IPS DF 19.7 (cell line): ENCODE measurements at regions not wholly inside any gene's neighbourhood (a gene's known extent, or its start where the extent isn't known, plus 50 kb on each side); places are given as distances from the start of the nearest gene placed in this dataset.
"Not testable (repeated sequence)": the region's sequence is repeated elsewhere in the genome, so short reads cannot be mapped to it uniquely, and the experiment has no call there.

Source experiments
- DNase-seq: peaks from one replicate; pipeline ENCODE4 v3.0.0-alpha.2; 2013; ENCODE audit warnings: low read depth, low spot score

DNA sequence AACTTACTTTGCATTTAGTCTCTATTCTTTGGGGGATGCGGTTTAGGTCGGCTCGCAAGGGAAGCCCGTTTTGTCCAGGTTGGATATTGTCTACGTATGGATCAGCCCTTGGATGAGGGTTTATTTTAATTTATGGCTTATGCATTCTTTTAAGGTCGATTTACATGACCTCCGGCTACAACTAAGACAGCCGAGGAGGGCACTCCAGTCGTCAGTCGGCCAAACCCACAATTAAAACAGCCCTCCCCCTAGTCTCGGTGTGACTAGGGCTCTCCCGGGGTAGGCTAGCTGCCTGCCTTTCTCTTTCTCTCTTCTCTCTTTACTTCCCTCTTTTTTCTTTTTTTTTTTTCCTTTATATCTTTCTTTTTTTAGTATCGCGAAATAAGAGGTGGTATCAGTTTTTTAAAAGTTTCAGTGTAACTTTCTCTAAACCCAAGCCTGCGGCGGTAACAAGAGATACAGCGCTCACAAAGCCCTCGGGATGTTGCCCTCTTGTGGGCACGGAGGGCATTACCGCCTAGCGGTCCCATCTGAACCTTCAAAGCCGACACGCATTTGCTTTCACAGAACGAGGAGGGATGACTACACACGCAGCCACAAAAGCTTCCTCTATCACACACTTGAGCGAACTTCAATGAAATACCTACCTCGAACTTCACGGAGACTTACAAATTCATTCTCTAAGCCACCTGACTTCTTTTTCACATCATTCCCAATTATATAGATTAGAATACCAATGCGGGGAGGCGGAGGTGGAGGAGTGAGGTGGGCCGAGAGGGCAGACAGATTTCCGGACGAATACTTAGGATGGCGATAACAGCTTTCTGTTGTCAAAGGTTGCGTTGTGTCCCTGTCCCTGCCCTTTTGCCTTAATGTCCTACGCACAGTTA lies 132.3 kb upstream of the C11orf58 start:
- DNase-seq = no peak

DNA sequence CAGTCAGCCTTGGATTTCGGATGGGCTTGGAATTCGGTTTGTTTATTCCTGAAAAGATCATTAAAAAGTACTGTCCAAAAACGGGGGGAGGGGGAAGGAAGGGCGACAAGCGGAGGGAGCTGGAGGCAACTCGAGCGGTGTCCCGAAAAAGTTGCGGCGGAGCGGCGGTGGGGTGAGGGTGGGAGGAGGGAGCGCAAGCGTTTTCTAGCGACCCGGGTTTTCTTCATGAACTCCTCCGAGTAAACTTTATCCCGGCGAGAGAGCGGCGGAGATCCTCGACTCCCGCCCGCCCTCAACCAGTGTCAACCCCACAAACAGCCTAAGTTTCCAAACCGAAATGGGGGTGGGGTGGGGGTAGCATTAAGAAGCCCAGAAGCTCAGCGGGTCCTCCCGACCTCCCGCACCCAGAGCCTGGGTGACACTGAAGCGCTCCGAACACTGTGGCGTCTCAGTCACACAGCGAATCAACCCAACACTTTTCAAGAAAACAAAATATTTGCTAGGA lies 133.0 kb upstream of the C11orf58 start:
- DNase-seq = no peak

- no peak for DNase-seq
Observed at GRCh38 chr11:16604794-16605388, 133.6 kb upstream of the C11orf58 start.

DNA sequence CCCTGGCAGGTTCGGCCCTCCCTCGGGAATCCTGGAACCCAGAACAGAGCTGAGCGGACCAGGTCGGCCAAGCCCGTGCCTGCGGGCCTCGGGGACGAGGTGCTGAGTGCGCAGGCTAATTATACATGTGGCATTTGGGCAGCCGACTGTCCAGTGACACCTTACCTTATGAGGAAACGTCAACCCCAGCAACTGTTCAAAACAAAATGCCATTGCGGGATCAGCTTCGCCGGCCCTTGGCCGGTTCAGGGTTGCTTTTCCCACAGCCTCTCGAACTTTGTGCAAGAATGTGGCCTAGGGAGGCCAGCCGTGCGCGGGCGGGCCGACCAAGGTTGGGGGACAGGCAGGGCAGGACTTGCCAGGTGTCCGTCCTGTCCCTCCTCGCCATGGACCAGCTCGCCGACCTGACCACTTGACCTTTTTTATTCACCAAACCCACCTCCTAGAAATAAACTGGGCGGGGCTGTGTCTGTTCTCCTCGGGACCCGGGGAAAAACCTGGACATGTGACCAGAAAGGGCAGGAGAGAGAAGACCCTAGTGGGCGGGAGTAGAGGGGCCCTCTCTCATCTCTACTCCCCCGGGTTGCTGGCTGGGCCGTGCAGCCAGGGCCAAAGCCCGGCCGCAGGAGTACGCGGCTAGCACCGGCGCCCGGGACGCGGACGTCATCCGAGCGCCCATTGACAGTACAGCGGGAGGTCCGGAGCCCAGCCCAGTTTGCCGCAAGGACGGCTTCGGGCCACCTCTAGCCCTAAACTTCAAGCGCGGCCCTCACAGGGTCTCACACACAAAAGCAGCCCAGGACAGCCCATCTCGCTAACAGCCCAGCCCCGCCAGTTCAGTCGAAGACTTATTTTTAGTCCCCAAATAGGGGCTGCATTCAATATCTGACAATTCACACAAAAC lies 134.3 kb upstream of the C11orf58 start:
- DNase-seq = no peak

DNA sequence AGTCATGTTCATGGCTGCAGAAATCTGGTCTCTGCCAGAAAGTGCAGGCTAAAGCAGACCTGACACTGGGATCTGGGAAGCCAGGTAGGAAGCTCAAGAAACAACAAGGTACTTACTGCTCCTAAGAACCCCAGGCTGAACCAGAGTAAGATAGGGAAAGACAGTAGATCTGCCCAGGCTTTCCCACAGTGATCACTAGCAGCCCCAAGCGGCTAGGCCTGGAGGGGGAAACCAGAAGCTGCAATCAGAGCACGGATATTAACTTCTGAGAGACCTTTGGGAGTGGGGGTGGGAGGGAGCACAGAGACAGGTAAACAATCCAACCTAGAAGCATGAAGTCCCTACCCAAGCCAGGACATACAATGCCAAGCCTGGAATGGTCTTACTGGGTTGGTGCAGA lies 135.2 kb upstream of the C11orf58 start:
- DNase-seq = no peak

- no peak for DNase-seq
Observed at GRCh38 chr11:16598906-16599305, 139.5 kb upstream of the C11orf58 start.

DNA sequence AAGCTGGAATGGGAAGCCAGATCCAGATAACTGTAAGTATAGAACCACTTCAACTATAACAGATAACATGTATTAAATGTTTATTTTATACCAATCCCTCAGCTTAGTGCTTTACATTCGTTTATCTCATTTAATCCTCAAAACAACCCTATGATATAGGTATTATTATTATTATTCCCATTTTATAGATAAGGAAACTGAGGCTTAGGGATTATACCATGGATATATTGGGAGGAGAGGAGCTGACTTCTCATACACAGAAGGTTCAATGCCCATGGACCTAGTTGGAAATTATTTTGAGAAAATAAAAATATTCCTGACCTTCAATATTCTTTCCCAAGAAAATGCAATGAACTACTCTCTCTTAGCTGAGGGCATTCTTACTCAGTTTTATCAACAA lies 140.4 kb upstream of the C11orf58 start:
- DNase-seq = no peak

DNA sequence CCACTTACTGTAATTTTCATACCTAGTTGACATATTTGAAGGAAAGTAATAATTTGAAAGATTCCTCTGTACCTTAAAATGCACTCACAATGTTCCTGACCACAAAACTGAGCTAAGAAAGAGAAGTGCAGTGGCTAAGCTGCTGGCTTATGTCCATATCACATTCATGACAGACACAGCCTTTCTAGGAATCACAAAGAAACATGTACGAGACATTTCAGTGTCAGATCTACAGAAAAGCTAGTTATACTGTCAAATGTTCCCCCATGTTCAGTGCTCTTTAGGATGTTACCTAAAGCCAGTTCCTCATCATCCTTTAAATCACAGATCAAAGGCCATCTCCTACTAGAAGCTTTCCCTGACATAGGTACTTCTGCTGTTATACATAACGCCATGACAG lies 142.2 kb upstream of the C11orf58 start:
- no peak for DNase-seq

DNA sequence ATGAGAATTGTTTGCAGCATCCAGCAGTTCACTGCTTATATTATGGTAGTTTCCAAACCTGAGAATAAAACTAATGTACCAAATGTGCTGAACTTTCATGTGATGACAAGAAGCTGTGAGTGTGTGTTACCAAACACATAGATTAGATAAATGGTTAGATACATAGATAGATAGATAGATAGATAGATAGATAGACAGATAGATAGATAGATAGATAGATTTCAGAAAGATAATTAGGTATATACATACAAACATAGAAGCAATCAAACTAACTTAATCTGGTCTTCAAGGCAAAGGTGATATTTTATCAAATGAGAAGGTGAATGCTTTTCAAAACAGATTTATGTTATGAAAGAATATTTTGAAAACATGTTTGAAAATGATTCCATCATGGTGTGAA lies 147.3 kb upstream of the C11orf58 start:
- no peak for DNase-seq

DNA sequence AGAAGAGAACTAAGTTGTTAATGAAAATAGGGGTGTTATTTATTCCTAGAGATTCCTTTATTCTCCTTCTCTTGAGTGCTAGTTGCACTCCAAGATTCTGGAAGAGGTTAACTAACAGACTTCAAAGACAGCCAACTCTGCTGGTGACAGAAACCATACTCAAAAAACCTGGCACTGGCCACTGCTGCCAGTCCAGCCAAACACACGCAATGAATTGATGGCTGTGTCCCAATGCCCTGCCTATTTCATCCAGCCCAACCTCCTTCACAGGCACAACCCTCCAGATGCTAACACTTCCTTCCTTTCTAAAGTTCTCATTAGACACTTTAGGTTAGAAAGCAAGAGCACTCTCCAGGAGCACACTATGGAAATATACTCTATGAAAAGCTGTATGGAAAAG lies 150.8 kb upstream of the C11orf58 start:
- DNase-seq = no peak

- DNase-seq = no peak
Observed at GRCh38 chr11:16584569-16584968, 153.9 kb upstream of the C11orf58 start.

GRCh38 chr11:16581078-16581477 lies 157.4 kb upstream of the C11orf58 start:
- not testable (repeated sequence) for DNase-seq

DNA sequence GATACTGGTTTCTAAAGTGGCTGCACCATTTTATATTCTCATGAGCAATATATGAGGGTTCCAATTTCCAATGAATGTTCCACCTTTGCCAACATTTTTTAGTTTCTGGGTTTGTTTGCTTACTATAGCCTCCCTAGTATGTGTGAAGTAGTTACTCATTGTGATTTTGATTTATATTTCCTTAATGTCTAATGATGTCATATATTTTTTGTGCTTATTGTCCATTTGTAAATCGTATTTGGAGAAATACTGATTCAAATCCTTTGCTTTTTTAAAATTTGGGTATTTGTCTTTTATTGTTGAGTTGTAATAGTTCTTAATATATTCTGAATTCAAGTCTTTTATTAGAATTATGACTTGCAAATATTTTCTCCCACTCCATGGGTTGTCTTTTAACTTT lies 161.0 kb upstream of the C11orf58 start:
- DNase-seq = no peak

DNA sequence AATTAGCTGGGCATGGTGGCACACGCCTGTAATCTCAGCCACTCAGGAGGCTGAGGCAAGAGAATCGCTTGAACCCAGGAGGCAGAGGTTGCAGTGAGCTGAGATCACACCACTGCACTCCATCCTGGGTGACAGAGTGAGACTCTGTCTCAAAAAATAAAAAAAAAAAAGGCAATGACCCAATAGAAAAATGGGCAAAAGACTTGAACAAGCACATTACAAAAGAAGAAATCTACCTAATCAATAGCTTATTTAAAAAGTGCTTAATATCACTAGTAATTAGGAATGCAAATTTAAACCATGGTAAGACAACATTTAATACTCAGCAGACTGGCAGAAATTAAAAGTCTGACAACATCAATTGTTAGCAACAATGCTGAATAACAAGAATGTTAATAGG lies 163.6 kb upstream of the C11orf58 start:
- DNase-seq = not testable (repeated sequence)

DNA sequence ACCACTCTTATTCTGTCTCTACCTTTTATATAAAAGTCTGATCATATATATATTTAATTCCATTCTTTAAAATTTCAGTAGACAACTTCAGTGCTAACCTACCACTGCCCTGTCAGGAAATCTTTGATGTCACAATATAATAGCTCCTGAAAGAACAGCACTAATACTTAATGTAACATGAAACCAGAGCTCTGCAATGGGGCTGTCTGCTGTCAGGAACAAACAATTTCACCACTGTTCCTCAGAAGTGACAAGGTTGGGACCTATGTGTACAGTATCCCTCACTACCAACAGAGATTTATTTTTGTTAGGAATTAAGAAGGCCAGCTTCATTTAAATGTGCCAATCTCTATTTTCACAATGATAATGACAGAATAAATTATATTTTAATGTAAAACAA lies 165.5 kb upstream of the C11orf58 start:
- no peak for DNase-seq

DNA sequence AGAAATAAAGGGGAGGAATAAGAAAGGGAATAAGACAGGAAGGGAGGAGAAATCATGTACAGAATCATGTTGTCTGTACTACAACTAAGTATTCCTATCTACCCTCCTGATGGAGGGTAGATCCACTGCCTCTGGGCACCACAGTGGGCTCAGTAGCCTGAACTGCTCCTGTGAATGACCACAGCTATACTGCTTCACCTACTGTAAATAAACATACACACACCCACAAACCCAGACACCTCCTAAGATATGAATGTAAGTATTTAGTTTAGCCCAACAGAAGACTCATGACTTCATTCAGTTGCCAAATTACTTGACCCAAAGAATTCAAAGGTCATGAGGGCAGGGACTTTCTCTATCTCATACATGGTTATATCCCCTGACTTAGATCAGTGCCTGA lies 177.3 kb upstream of the C11orf58 start:
- no peak for DNase-seq

- no peak for DNase-seq
Observed at GRCh38 chr11:16558494-16558893, 180.0 kb upstream of the C11orf58 start.

DNA sequence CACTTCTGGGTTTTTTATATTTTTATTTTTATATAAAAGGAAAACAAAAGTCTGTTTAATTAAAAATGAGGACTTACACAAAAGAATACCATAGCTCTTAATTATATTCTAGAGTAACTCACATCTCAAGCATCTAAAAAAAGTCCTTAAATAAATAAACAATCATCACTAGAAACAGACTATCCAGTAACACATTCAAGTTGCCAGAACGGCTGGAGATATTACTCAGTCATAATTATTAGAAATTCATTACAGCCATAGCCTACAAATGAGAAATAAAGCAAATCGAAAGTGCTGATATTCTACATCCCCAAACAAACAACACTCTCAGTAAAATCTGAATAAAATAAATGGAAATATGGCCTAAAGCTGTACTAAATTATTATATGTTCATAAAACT lies 182.5 kb upstream of the C11orf58 start:
- no peak for DNase-seq

DNA sequence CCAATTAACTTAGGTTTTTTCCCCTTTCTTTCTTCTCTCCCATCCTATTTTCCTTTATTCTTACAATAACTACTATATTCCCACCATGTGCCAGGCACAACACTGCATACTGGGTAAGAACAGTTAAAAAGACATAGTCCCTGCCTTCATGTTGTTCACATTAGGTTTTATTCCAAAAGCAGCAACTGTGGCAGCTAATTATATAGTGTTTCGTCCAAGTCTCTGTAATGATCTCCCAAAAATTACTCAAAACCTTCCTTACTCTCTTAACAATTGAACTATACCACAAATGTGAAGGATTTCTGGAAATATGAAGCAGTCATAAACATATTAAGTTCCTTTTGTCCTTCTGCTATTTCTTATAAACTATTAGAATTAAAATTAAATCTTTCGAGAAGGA lies 184.1 kb upstream of the C11orf58 start:
- no peak for DNase-seq

- no peak for DNase-seq
Observed at GRCh38 chr11:16547879-16548278, 190.6 kb upstream of the C11orf58 start.

GRCh38 chr11:16543642-16544041 lies 187.3 kb upstream of the SOX6 start:
- no peak for DNase-seq

DNA sequence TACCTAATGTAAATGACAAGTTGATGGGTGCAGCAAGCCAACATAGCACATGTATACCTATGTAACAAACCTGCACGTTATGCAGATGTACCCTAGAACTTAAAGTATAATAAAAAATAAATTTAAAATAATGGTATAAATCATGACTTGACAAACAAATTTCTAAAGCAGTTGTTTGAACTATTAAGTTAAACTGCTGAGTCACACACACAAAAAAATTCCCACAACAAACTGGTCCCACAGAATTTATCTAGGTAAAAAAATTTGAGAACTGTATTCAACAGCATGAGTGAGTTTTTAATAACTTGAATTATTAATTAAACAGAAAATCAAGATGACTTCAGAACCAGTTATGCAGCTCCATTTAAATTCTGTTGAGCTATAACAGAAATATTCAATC lies 186.0 kb upstream of the SOX6 start:
- no peak for DNase-seq
